IPS-15b (cell line): ENCODE measurements at regions not wholly inside any gene's neighbourhood (a gene's known extent, or its start where the extent isn't known, plus 50 kb on each side); places are given as distances from the start of the nearest gene placed in this dataset.

ENCODE experiments used
- H3K27me3 ChIP-seq: one replicate; pipeline ENCODE4 v1.6.1; 2013; ENCODE audit warnings: low read length; ENCODE audit not compliant: control insufficient read depth, insufficient read depth
- H3K36me3 ChIP-seq: one replicate; pipeline ENCODE4 v1.6.1; 2013; ENCODE audit warnings: low read length; ENCODE audit not compliant: control insufficient read depth, insufficient read depth
- H3K4me1 ChIP-seq: one replicate; pipeline ENCODE4 v1.6.1; 2013; ENCODE audit warnings: mild to moderate bottlenecking, low read length; ENCODE audit not compliant: control insufficient read depth, insufficient read depth
- H3K4me3 ChIP-seq: one replicate; pipeline ENCODE4 v1.5.1; 2013; ENCODE audit warnings: low read depth, low read length
- H3K9ac ChIP-seq: one replicate; pipeline ENCODE4 v1.6.1; 2013; ENCODE audit warnings: low read depth, mild to moderate bottlenecking, low read length
- H3K9me3 ChIP-seq: one replicate; pipeline ENCODE4 v1.6.1; 2013; ENCODE audit warnings: mild to moderate bottlenecking, low read length; ENCODE audit not compliant: control insufficient read depth, insufficient read depth

DNA sequence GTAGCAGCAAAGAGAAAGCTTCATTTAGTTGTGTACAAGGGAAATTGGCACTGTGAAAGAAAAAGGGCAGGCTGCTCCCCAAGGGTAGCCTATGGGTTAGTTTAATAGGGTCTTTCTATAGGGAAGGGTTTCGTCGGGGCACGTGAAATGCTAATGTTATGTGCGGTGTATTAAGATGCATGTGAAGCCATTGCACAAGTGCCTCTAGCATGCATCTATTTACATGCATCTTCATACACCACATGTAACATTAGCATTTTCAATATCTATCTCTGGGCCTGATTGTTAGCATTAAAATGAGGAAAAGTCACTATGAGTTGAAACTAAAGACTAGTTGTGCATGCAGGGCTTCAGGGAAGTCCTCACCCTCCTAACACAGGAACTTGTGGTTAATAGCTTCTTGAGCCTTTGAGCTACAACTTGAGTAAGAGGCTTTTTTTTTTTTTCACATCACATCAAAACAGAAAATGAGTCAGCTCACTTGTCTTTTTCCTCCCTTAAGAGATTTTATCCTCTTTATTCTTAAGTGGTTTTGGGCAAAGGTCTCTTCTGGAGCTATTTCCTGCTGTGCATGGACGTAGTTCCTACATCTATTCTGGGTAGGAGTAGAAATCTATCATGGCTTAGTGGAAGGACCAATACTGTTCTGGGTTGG, 613.4 kb downstream of the ZPLD1 start:
- Histone ChIP-seq H3K4me3 (no peak overlapping the region), H3K27me3 (no peaks in the 10 kb centered on the region), H3K4me1 (no peaks in the 10 kb centered on the region), H3K36me3 (no peaks in the 10 kb centered on the region), H3K9ac (no peak overlapping the region), H3K9me3 (no peaks in the 10 kb centered on the region)

- no peaks in the 10 kb centered on the region for H3K36me3 ChIP-seq
- H3K4me1 ChIP-seq: no peaks in the 10 kb centered on the region
- no peaks in the 10 kb centered on the region for H3K27me3 ChIP-seq
- no peak overlapping the region for H3K9ac ChIP-seq
- no peaks in the 10 kb centered on the region for H3K9me3 ChIP-seq
- no peak overlapping the region for H3K4me3 ChIP-seq
These were observed 617.5 kb downstream of the ZPLD1 start for GRCh38 chr3:103052236-103052830.

GRCh38 chr3:103055021-103055520, 620.3 kb downstream of the ZPLD1 start:
- Histone ChIP-seq H3K4me3 (no peak overlapping the region), H3K27me3 (no peaks in the 10 kb centered on the region), H3K9me3 (no peaks in the 10 kb centered on the region), H3K36me3 (no peaks in the 10 kb centered on the region), H3K9ac (no peak overlapping the region), H3K4me1 (no peaks in the 10 kb centered on the region)

GRCh38 chr3:103056542-103056941, 621.7 kb downstream of the ZPLD1 start:
- H3K9ac ChIP-seq: no peak overlapping the region
- no peaks in the 10 kb centered on the region for H3K27me3 ChIP-seq
- no peaks in the 10 kb centered on the region for H3K36me3 ChIP-seq
- H3K4me3 ChIP-seq: no peak overlapping the region
- H3K4me1 ChIP-seq: no peaks in the 10 kb centered on the region
- H3K9me3 ChIP-seq: no peaks in the 10 kb centered on the region

- Histone ChIP-seq H3K4me1 (no peaks in the 10 kb centered on the region), H3K36me3 (no peaks in the 10 kb centered on the region), H3K27me3 (no peaks in the 10 kb centered on the region), H3K9ac (no peak overlapping the region), H3K9me3 (no peaks in the 10 kb centered on the region), H3K4me3 (no peak overlapping the region)
These were observed 622.2 kb downstream of the ZPLD1 start for GRCh38 chr3:103057003-103057402.

- no peak overlapping the region for H3K9ac ChIP-seq
- H3K36me3 ChIP-seq: no peaks in the 10 kb centered on the region
- H3K9me3 ChIP-seq: no peaks in the 10 kb centered on the region
- no peaks in the 10 kb centered on the region for H3K4me1 ChIP-seq
- no peaks in the 10 kb centered on the region for H3K27me3 ChIP-seq
- H3K4me3 ChIP-seq: no peak overlapping the region
These were observed 622.7 kb downstream of the ZPLD1 start for GRCh38 chr3:103057487-103057886.

DNA sequence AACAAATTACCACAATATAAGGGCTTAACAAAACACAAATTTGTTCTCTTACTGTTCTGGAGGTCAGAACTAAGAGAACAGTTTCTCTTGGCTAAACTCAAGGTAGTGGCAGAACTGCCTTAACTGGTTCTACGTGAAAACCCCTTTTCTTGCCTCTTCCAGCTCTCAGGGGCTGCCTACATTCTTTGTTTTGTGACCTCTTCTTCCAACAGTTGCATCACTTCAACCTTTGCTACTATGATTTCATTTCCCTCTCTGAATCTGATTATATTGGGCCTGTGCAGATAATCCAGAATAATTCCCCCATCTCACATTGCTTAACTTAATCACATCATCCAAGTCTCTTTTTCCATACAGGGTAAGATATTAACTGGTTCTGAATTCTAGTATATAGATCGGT, 624.6 kb downstream of the ZPLD1 start:
- no peaks in the 10 kb centered on the region for H3K4me1 ChIP-seq
- H3K9me3 ChIP-seq: no peaks in the 10 kb centered on the region
- H3K27me3 ChIP-seq: no peaks in the 10 kb centered on the region
- no peaks in the 10 kb centered on the region for H3K36me3 ChIP-seq
- H3K9ac ChIP-seq: no peak overlapping the region
- H3K4me3 ChIP-seq: no peak overlapping the region

GRCh38 chr3:103060242-103060641, 625.4 kb downstream of the ZPLD1 start:
- H3K9me3 ChIP-seq: no peaks in the 10 kb centered on the region

GRCh38 chr3:103067963-103068362, 633.1 kb downstream of the ZPLD1 start:
- Histone ChIP-seq H3K4me1 (no peaks in the 10 kb centered on the region), H3K9ac (no peak overlapping the region), H3K36me3 (no peaks in the 10 kb centered on the region), H3K9me3 (no peaks in the 10 kb centered on the region), H3K27me3 (no peaks in the 10 kb centered on the region), H3K4me3 (no peak overlapping the region)

More at GRCh38 chr3:103060242-103060641, 625.4 kb downstream of the ZPLD1 start:
- Histone ChIP-seq H3K4me3 (no peak overlapping the region), H3K4me1 (no peaks in the 10 kb centered on the region), H3K9ac (no peak overlapping the region), H3K36me3 (no peaks in the 10 kb centered on the region), H3K27me3 (no peaks in the 10 kb centered on the region)

DNA sequence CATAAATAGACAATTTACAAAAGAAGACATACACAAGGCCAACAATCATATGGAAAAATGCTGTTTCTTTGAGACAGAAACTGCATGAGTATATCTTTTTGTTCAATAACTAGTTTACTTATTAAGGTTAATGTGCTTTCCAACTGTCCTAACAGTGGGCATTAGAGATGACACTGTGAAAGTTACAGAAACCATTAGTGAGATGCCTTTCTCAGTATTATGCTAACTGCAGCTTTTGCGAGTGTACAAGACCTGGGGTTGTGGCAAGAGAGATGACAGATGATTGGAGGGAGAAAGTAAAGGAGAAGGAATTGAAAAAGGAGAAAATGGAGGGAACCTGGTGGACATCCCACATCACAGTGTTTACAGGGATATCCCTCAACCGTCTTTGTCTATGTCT, 640.5 kb downstream of the ZPLD1 start:
- Histone ChIP-seq H3K4me1 (no peaks in the 10 kb centered on the region), H3K36me3 (no peaks in the 10 kb centered on the region), H3K27me3 (no peaks in the 10 kb centered on the region), H3K9me3 (no peaks in the 10 kb centered on the region), H3K4me3 (no peak overlapping the region), H3K9ac (no peak overlapping the region)

DNA sequence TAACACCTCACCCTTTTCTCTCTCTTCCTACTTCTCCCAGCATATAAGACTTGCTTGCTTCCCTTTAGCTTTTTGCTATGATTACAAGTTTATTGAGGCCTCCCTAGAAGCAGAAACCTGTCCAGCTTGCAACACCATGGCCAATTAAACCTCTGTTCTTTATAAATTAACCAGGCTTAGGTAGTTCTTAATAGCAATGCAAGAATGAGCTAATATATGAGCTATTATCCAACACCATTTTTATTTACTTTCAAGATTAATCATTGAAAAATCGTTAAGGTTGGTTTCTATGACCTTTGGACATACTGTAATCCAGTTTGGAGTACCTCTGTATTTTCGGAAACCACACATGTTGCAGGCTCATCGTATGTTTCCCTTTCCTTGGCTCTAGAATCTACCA, 643.1 kb downstream of the ZPLD1 start:
- H3K9me3 ChIP-seq: no peaks in the 10 kb centered on the region
- no peaks in the 10 kb centered on the region for H3K36me3 ChIP-seq
- no peaks in the 10 kb centered on the region for H3K27me3 ChIP-seq
- no peaks in the 10 kb centered on the region for H3K4me1 ChIP-seq
- no peak overlapping the region for H3K4me3 ChIP-seq
- H3K9ac ChIP-seq: no peak overlapping the region

GRCh38 chr3:103082501-103082900, 647.7 kb downstream of the ZPLD1 start:
- no peaks in the 10 kb centered on the region for H3K36me3 ChIP-seq
- no peak overlapping the region for H3K4me3 ChIP-seq
- no peaks in the 10 kb centered on the region for H3K4me1 ChIP-seq
- no peaks in the 10 kb centered on the region for H3K27me3 ChIP-seq
- no peak overlapping the region for H3K9ac ChIP-seq
- no peaks in the 10 kb centered on the region for H3K9me3 ChIP-seq
